HCT116 (cell line): ENCODE measurements at regions not wholly inside any gene's neighbourhood (a gene's known extent, or its start where the extent isn't known, plus 50 kb on each side); places are given as distances from the start of the nearest gene placed in this dataset.

Source experiments
- ATAC-seq: fragments of 200-7000 bp; cut with Tn5 transposase; 2 replicates; pipeline ENCODE4 v1.9.1; 2020; ENCODE audit warnings: mild to moderate bottlenecking, moderate library complexity
- BruUV-seq: library from RNA; stranded (reverse); fragments of 400-500 nt; replicated peaks from 2 replicates; lab custom pipeline; 2021; lab: Mats Ljungman, UMichigan
- CTCF ChIA-PET: fragments of 300-600 bp; sonication (Branson Sonifier 250); formaldehyde crosslinking; loops from one replicate; lab custom pipeline; 2021; ENCODE audit warnings: antibody characterized with exemption; lab: Charles Lee
- POLR2A ChIA-PET: fragments of 300-600, 350-600 bp; sonication (Branson Sonifier 250); formaldehyde crosslinking; loops from one replicate; lab custom pipeline; 2021; ENCODE audit warnings: antibody characterized with exemption; lab: Charles Lee
- RAD21 ChIA-PET, 2 experiments: fragments of 300-600 bp; sonication (Branson Sonifier 250); formaldehyde crosslinking; loops; one replicate each; lab custom pipeline; 2023; ENCODE audit warnings: low total read pairs in 2 of 2; ENCODE audit not compliant: uncharacterized antibody in 2 of 2, unreplicated experiment in 2 of 2, low non-redundant PET in 1 of 2; lab: Charles Lee
- DNase-seq: peaks from one replicate; pipeline ENCODE4 v3.0.0-alpha.2; 2010; ENCODE audit warnings: low read depth, low spot score
- H2AFZ ChIP-seq: fragments of 200-600 bp; shearing (Covaris generic), sonication (generic); 2 replicates; pipeline ENCODE4 v1.6.1; 2017; ENCODE audit warnings: low read depth, mixed run types, mixed read lengths, antibody characterized with exemption, low read length; ENCODE audit not compliant: poor library complexity, severe bottlenecking
- H3K27ac ChIP-seq: 2 replicates; pipeline ENCODE4 v1.5.1; 2012; ENCODE audit warnings: low read depth, low read length
- H3K27me3 ChIP-seq: fragments of 200-600 bp; sonication (generic); 2 replicates; pipeline ENCODE4 v1.6.1; 2016; ENCODE audit warnings: mixed run types, low read length, mixed read lengths; ENCODE audit not compliant: insufficient read depth
- H3K36me3 ChIP-seq, 2 experiments: fragments of 200-500 bp in 1 of 2; fragments of 200-600 bp in 1 of 2; sonication (Bioruptor generic) in 1 of 2; sonication (generic) in 1 of 2; 2 replicates each; pipeline versions ENCODE4 v1.5.1 to v1.6.1; 2014 to 2016; ENCODE audit warnings: low read length in 2 of 2, inconsistent platforms in 1 of 2, mixed read lengths in 1 of 2, mixed run types in 1 of 2; ENCODE audit not compliant: insufficient read depth in 2 of 2, control insufficient read depth in 1 of 2
- H3K4me1 ChIP-seq, 2 experiments: fragments of 200-600 bp in 1 of 2; sonication (generic) in 1 of 2; 2 replicates each; pipeline versions ENCODE4 v1.5.1 to v1.6.1; 2012 to 2017; ENCODE audit warnings: low read length in 2 of 2, inconsistent platforms in 1 of 2, mild to moderate bottlenecking in 1 of 2, mixed read lengths in 1 of 2, mixed run types in 1 of 2, moderate library complexity in 1 of 2; ENCODE audit not compliant: insufficient read depth in 2 of 2, control insufficient read depth in 1 of 2
- H3K4me2 ChIP-seq: fragments of 200-600 bp; sonication (generic); 2 replicates; pipeline ENCODE4 v1.6.1; 2017; ENCODE audit warnings: mixed run types, low read length, mixed read lengths
- H3K4me3 ChIP-seq, 2 experiments: fragments of 200-600 bp in 1 of 2; sonication (generic) in 1 of 2; replicated peaks in 1 of 2; 2 replicates each; pipeline ENCODE4 v1.5.1; 2011 to 2016; ENCODE audit warnings: low read length in 2 of 2, control low read depth in 1 of 2, low read depth in 1 of 2, mild to moderate bottlenecking in 1 of 2, mixed read lengths in 1 of 2, mixed run types in 1 of 2
- H3K79me2 ChIP-seq: fragments of 200-600 bp; sonication (generic); 2 replicates; pipeline ENCODE4 v1.6.1; 2017; ENCODE audit warnings: mild to moderate bottlenecking, mixed run types, low read length, moderate library complexity, mixed read lengths; ENCODE audit not compliant: insufficient read depth
- H3K9ac ChIP-seq: fragments of 200-600 bp; sonication (generic); 2 replicates; pipeline ENCODE4 v1.6.1; 2016; ENCODE audit warnings: low read length, mixed read lengths
- H3K9me2 ChIP-seq: fragments of 200-600 bp; sonication (generic), shearing (Covaris generic); 2 replicates; pipeline ENCODE4 v1.6.1; 2017; ENCODE audit warnings: mixed run types, mild to moderate bottlenecking, moderate library complexity; ENCODE audit not compliant: insufficient read depth
- H3K9me3 ChIP-seq, 2 experiments: fragments of 200-500 bp in 1 of 2; fragments of 200-600 bp in 1 of 2; sonication (Bioruptor generic) in 1 of 2; sonication (generic) in 1 of 2; 2 replicates each; pipeline ENCODE4 v1.6.1; 2014 to 2017; ENCODE audit warnings: low read length in 2 of 2, mixed read lengths in 2 of 2, inconsistent platforms in 1 of 2, low read depth in 1 of 2, mild to moderate bottlenecking in 1 of 2, mixed run types in 1 of 2, moderate library complexity in 1 of 2; ENCODE audit not compliant: control insufficient read depth in 1 of 2, insufficient read depth in 1 of 2
- H4K20me1 ChIP-seq: fragments of 200-600 bp; sonication (generic), shearing (Covaris generic); 2 replicates; pipeline ENCODE4 v1.6.1; 2017; ENCODE audit warnings: mixed run types, mild to moderate bottlenecking, moderate library complexity; ENCODE audit not compliant: insufficient read depth
- CEBPB ChIP-seq: IDR thresholded peaks from 2 replicates; pipeline ENCODE4 v1.6.1; 2012; ENCODE audit warnings: low read depth
- EGR1 ChIP-seq: IDR thresholded peaks from 2 replicates; pipeline ENCODE4 v1.6.1; 2012; ENCODE audit warnings: low read depth
- ELF1 ChIP-seq: IDR thresholded peaks from 2 replicates; pipeline ENCODE4 v1.6.1; 2012; ENCODE audit warnings: low read depth, borderline replicate concordance
- EZH2 ChIP-seq: fragments of 200-600 bp; sonication (generic); IDR thresholded peaks from 2 replicates; pipeline ENCODE4 v1.6.1; 2017; ENCODE audit warnings: antibody characterized with exemption, mixed run types
- FOSL1 ChIP-seq: IDR thresholded peaks from 2 replicates; pipeline ENCODE4 v1.6.1; 2012; ENCODE audit warnings: low read depth
- POLR2A ChIP-seq: IDR thresholded peaks from 2 replicates; pipeline ENCODE4 v1.7.0; 2011; ENCODE audit warnings: borderline replicate concordance; ENCODE audit not compliant: insufficient read depth, insufficient read length; ENCODE audit errors: extremely low read depth
- POLR2AphosphoS5 ChIP-seq: IDR thresholded peaks from 2 replicates; pipeline ENCODE4 v1.6.1; 2011; ENCODE audit warnings: mild to moderate bottlenecking, low read depth, low read length, moderate library complexity
- SIN3A ChIP-seq: IDR thresholded peaks from 2 replicates; pipeline ENCODE4 v1.6.1; 2012; ENCODE audit warnings: low read depth
- TCF7L2 ChIP-seq: IDR thresholded peaks from 2 replicates; pipeline ENCODE4 v1.7.0; 2011; ENCODE audit warnings: borderline replicate concordance, inconsistent platforms; ENCODE audit not compliant: insufficient read depth, insufficient read length; ENCODE audit errors: extremely low read depth
- YY1 ChIP-seq: IDR thresholded peaks from 2 replicates; pipeline ENCODE4 v1.6.1; 2011; ENCODE audit warnings: low read length, low read depth, moderate library complexity, mild to moderate bottlenecking; ENCODE audit not compliant: insufficient replicate concordance; ENCODE audit errors: extremely low read depth
- ZNF274 ChIP-seq: fragments of 200-500 bp; sonication (Bioruptor generic); IDR thresholded peaks from 2 replicates; pipeline ENCODE4 v1.6.1; 2014; ENCODE audit warnings: mild to moderate bottlenecking, low read depth, low read length, inconsistent platforms
- intact Hi-C: fragments of 100-400 bp; cut with micrococcal nuclease; formaldehyde crosslinking; loops from 2 replicates; pipeline ENCODE4 v1.10.0; 2022
- TF ChIP-seq, protein P1 (sequence below): IDR thresholded peaks from 2 replicates; pipeline ENCODE4 v1.6.1; 2012
- TF ChIP-seq, protein P2 (sequence below): IDR thresholded peaks from 2 replicates; pipeline ENCODE4 v1.6.1; 2012

DNA sequence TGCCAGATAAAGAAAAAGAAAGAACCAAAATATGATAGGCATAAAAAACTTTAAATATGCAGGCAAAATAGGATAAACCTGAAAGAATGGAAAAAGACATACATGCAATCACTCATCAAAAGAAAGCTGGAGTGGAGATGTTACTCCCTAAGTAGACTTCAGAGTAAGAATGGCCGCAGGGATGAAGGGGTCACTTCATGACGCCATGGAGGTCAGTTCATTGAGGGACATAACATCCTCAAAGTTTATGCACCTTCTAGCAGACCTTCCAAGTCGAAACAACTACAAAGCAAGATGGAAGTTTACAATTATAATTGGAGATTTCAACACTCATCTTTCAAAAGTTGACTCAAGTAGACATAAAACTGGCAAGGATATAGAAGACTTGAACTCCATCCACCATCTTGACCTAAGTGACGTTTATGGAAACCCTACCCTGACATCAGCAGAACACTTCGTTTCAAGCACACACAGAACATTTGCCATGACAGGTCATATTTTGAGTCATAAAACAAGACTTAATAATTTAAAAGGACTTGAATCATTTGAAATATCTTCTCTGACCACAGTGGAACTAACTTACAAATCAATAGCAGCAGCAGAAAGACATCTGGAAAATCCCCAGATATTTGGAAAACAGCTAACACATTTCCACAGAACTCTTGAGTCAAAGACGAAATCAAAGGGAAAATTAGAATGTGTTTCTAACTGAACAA lies 106.0 kb upstream of the LRPAP1 start:
- ChIA-PET POLR2A (no interaction called here), RAD21 (no interaction called here), CTCF (no interaction called here)
- Histone ChIP-seq H2AFZ (no peak overlapping the region), H4K20me1 (no peaks in the 10 kb centered on the region), H3K4me3 (no peak overlapping the region), H3K36me3 (no peaks in the 10 kb centered on the region), H3K9ac (no peak overlapping the region), H3K4me1 (peaks cover 0 to 6% of the 10 kb centered on the region in 2 experiments; a peak in 1 of 4 replicates), H3K27ac (no peak overlapping the region), H3K9me2 (no peaks in the 10 kb centered on the region), H3K27me3 (no peaks in the 10 kb centered on the region), H3K79me2 (no peaks in the 10 kb centered on the region), H3K9me3 (no peaks in the 10 kb centered on the region), H3K4me2 (no peak overlapping the region)
- DNase-seq (no peak), ATAC-seq (no peak)
- BruUV-seq = no TSS peak
- TF ChIP-seq, protein P1, sequence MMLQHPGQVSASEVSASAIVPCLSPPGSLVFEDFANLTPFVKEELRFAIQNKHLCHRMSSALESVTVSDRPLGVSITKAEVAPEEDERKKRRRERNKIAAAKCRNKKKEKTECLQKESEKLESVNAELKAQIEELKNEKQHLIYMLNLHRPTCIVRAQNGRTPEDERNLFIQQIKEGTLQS = no peak
- TF ChIP-seq ZNF274 (no peak), TCF7L2 (no peak), FOSL1 (no peak), EZH2 (no peak), SIN3A (no peak), EGR1 (no peak), YY1 (no peak), POLR2AphosphoS5 (no peak), POLR2A (no peak), CEBPB (no peak), ELF1 (no peak)
- TF ChIP-seq, protein P2, sequence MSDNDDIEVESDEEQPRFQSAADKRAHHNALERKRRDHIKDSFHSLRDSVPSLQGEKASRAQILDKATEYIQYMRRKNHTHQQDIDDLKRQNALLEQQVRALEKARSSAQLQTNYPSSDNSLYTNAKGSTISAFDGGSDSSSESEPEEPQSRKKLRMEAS = no peak
- intact Hi-C loops = no loop called here
